HEK293T (cell line): ENCODE measurements at regions not wholly inside any gene's neighbourhood (a gene's known extent, or its start where the extent isn't known, plus 50 kb on each side); places are given as distances from the start of the nearest gene placed in this dataset.

Experiments
- BHLHE40 ChIP-seq: fragments of 450-650 bp; IDR thresholded peaks from 2 replicates; pipeline ENCODE4 v1.6.1; 2016; ENCODE audit warnings: mild to moderate bottlenecking, moderate library complexity, borderline replicate concordance
- CTBP1 ChIP-seq: fragments of 450-650 bp; IDR thresholded peaks from 2 replicates; pipeline ENCODE4 v1.6.1; 2016; ENCODE audit warnings: borderline replicate concordance
- ELF4 ChIP-seq: fragments of 450-650 bp; IDR thresholded peaks from 2 replicates; pipeline ENCODE4 v1.6.1; 2017; ENCODE audit warnings: antibody characterized with exemption
- FOXA1 ChIP-seq: fragments of 450-650 bp; IDR thresholded peaks from 2 replicates; pipeline ENCODE4 v1.6.1; 2016; ENCODE audit warnings: mild to moderate bottlenecking
- FOXK2 ChIP-seq: fragments of 450-650 bp; IDR thresholded peaks from 2 replicates; pipeline ENCODE4 v1.6.1; 2016; ENCODE audit warnings: mild to moderate bottlenecking
- FOXM1 ChIP-seq: fragments of 450-650 bp; IDR thresholded peaks from 2 replicates; pipeline ENCODE4 v1.6.1; 2017; ENCODE audit warnings: mild to moderate bottlenecking, borderline replicate concordance
- HDGF ChIP-seq: fragments of 450-650 bp; IDR thresholded peaks from 2 replicates; pipeline ENCODE4 v1.6.1; 2017; ENCODE audit warnings: antibody characterized with exemption, borderline replicate concordance
- L3MBTL2 ChIP-seq: fragments of 450-650 bp; conservative IDR thresholded peaks from 2 replicates; pipeline ENCODE4 v1.6.1; 2016; ENCODE audit warnings: mild to moderate bottlenecking
- LEF1 ChIP-seq: fragments of 450-650 bp; IDR thresholded peaks from 2 replicates; pipeline ENCODE4 v1.6.1; 2017; ENCODE audit warnings: mild to moderate bottlenecking, borderline replicate concordance
- SP1 ChIP-seq: fragments of 450-650 bp; IDR thresholded peaks from 2 replicates; pipeline ENCODE4 v1.6.1; 2017
- SUZ12 ChIP-seq: fragments of 450-650 bp; IDR thresholded peaks from 2 replicates; pipeline ENCODE4 v1.6.1; 2016; ENCODE audit warnings: mild to moderate bottlenecking
- TARDBP ChIP-seq: fragments of 450-650 bp; IDR thresholded peaks from 2 replicates; pipeline ENCODE4 v1.6.1; 2016
- ZNF384 ChIP-seq: fragments of 450-650 bp; IDR thresholded peaks from 2 replicates; pipeline ENCODE4 v1.6.1; 2016

DNA sequence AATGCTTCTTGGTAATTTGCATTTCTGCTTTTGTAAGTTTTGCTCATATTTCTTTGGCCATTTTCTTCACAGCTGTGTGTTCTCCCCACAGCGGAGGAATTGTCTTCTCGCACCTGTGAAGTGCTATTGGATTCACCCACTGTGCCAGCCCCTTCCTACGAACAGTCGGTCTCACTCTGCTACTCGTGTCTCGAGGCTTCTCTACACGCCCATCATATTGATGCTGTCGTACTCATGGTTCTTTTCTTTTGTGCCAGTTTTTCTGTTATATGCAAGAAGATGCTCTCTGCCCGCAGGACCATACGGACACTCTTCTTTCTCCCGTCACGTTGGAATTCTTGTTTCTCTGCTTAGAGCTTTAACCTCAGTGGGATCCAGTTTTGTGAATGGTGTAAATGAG lies 200.3 kb downstream of the DLL1 start:
- TF ChIP-seq ELF4, result no peak
- TF ChIP-seq SUZ12, result no peak
- no peak for TF ChIP-seq SP1
- TF ChIP-seq FOXK2, result no peak
- TF ChIP-seq TARDBP, result no peak
- TF ChIP-seq BHLHE40, result no peak
- TF ChIP-seq ZNF384, result no peak
- TF ChIP-seq FOXA1, result no peak
- TF ChIP-seq FOXM1, result no peak
- no peak for TF ChIP-seq HDGF
- TF ChIP-seq LEF1, result no peak
- no peak for TF ChIP-seq CTBP1
- TF ChIP-seq L3MBTL2, result no peak
